D721Med (cell line): ENCODE measurements at regions not wholly inside any gene's neighbourhood (a gene's known extent, or its start where the extent isn't known, plus 50 kb on each side); places are given as distances from the start of the nearest gene placed in this dataset.

Source experiments
- DNase-seq: peaks from one replicate; pipeline ENCODE4 v3.0.0; 2011; ENCODE audit warnings: low spot score; ENCODE audit not compliant: insufficient read length
- FAIRE-seq: peaks from 2 replicates; lab custom pipeline; 2011; peaks lifted over from hg19 to GRCh38; lab: Jason Lieb, UNC
- TF ChIP-seq, protein P1 (sequence below): IDR thresholded peaks from 2 replicates; pipeline ENCODE4 v1.5.1; 2012; ENCODE audit warnings: mild to moderate bottlenecking, control low read depth; ENCODE audit not compliant: insufficient read depth; ENCODE audit errors: missing control alignments

DNA sequence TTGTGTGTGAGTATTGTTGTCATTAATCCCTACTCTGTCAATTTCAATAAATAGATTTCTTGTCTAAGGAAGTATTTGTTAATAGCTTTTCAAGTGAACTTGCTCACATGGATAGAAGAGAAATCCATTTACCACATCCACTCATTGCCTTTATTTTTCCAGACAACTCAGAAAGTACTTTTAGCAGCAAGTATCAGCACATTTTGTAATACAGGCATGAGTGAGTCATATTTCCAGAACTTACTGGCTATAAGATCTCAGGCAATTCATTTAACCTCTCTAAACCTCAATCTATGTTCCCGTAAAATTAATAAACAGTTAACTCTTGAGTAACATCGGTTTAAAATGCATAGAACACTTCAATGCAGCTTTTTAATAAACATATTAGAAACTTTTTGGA, 317.9 kb upstream of the PCDH7 start:
- FAIRE-seq (peak; percentile 51), DNase-seq (no peak)
- TF ChIP-seq, protein P1, sequence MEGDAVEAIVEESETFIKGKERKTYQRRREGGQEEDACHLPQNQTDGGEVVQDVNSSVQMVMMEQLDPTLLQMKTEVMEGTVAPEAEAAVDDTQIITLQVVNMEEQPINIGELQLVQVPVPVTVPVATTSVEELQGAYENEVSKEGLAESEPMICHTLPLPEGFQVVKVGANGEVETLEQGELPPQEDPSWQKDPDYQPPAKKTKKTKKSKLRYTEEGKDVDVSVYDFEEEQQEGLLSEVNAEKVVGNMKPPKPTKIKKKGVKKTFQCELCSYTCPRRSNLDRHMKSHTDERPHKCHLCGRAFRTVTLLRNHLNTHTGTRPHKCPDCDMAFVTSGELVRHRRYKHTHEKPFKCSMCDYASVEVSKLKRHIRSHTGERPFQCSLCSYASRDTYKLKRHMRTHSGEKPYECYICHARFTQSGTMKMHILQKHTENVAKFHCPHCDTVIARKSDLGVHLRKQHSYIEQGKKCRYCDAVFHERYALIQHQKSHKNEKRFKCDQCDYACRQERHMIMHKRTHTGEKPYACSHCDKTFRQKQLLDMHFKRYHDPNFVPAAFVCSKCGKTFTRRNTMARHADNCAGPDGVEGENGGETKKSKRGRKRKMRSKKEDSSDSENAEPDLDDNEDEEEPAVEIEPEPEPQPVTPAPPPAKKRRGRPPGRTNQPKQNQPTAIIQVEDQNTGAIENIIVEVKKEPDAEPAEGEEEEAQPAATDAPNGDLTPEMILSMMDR: no peak

DNA sequence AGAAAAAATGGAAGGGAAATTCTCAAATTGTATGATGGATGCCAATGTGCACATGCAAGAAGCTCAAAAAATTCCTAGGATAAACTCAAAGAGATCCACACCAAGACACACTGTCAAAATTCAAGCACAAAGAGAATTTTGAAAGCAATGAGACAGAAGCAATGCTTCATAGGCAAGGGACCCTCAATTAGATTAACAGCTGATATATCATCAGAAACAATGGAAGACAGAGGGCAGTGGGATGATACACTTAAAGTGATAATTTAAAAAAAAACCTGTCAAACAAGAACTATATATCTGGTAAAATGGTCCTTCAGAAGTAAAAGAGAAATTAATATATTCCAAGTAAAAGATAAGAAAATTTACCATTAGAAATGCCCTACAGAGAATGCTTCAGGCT, 306.3 kb upstream of the PCDH7 start:
- FAIRE-seq: no peak
- DNase-seq: no peak
- TF ChIP-seq, protein P1: no peak

DNA sequence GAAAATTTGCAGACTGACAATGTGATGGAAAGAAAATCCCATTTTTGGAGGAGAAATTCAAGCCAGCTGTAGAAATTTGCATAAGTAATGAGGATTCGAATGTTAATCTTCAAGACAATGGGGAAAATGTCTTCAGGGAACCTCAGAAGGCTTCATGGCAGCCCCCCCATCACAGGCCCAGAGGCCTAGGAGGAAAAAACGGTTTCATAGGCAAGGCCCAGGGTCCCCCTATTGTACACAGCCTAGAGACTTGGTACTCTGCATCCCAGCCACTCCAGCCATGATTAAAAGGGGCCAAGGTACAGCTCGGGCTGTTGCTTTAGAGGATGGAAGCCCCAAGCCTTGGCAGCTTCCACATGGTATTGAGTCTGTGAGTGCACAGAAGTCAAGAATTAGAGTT, 303.6 kb upstream of the PCDH7 start:
- TF ChIP-seq, protein P1: no peak
- no peak for FAIRE-seq

DNA sequence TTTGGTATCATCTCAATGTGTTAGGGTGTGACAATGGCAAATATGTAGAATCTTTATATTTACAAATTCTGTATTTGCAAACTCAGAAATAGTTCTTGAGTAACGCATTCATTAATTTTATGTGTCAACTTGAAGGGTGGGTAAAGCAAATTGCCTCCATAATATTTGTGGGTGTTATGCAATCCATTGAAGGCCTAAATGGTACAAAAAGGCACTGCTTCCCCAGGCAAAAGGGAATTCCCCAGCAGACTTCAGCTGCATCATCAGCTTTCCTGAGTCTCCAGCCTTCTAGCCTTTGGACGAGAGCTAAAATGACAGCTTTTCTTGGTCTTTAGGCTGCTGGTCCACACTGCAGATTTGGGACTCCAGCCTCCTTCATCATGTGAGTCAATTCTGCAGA, 292.2 kb upstream of the PCDH7 start:
- FAIRE-seq (no peak), DNase-seq (no peak)
- TF ChIP-seq, protein P1: no peak

More for the DNA sequence above, 303.6 kb upstream of the PCDH7 start:
- no peak for DNase-seq

DNA sequence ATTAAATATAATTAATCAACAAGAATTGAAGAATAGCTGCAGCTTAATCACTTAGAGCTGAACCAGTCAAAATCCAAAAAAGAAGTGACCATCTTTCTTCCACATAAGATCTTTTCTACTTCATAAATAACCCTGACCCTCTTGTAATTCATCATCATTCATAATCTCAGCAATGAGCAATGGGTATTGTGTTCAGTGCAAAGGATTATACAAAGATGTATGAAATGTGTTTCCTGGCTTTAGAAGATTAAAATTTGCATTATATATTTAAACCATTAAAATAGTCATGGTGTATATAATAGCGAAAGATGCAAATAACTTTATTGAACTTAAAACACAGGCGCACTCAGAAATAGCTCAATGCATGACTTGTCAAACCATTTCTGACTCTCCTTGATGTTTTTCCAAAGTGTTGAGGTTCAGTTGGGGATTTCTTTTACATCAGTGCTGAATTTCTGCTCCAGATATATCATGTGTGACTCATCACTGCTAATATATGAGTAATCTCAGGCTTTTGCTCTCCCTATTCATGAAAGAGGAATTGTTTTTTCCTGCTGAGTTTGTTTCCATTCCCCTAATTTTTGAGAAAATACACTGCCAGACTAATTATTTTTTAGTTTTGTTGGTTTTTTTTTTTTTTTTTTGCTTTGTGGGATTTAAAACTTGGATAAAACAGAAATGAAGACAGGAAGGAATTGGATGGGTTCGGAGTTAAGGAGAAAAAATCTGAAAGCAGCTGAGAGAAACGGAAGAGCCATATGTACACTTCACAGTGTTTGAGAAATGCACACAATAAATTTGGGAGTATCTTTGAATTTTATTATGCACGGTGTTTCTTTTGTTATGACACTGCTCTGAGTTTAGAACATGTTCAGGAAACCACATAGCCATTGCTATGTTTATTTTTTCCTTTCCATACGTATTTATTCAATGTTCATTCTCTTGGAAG, 290.1 kb upstream of the PCDH7 start:
- TF ChIP-seq, protein P1: no peak
- DNase-seq (no peak), FAIRE-seq (no peak)

DNA sequence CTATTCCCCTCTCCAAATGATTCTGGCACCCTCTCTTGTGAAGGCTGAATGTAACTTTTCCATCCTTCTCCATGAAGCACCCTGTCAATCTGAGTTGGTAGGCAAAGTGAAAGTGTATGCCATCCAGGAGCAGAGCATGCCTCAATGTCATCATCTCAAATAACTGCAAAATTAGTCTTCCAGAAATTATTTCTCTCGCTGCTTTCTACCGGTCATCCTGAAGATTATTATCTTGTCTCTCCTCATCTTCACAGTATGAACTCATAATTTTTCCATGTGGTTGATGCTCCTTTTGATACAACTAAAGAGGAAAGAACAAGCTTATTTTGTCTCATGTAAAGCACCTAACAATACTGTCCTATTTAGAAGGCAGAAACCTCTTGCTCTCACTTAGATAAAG, 285.5 kb upstream of the PCDH7 start:
- FAIRE-seq: no peak
- no peak for DNase-seq
- TF ChIP-seq, protein P1: no peak

DNA sequence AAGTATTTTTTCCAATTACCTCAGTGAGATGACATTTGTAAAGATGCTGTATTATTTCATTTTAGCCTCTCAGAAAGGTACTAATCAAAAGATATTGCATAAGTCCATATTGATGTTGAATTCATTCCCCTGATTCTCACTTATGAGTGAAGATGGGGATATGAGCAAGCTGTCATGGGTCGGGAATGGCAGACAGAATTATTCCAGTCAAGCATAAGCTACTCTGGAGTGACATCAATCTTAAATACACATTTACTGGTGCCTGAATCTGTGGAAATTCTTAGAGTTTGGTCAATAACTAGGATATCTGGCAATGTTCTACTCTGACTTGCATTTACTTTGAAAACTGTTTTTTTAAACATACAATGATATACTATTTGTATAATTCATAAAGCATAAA, 283.8 kb upstream of the PCDH7 start:
- DNase-seq (no peak), FAIRE-seq (no peak)
- TF ChIP-seq, protein P1: no peak
